IPS-18a (cell line): ENCODE measurements at regions not wholly inside any gene's neighbourhood (a gene's known extent, or its start where the extent isn't known, plus 50 kb on each side); places are given as distances from the start of the nearest gene placed in this dataset.

ENCODE experiments used
- H3K27ac ChIP-seq: one replicate; pipeline ENCODE4 v1.5.1; 2013; ENCODE audit warnings: low read length
- H3K27me3 ChIP-seq: one replicate; pipeline ENCODE4 v1.6.1; 2013; ENCODE audit warnings: mild to moderate bottlenecking, low read length; ENCODE audit not compliant: control insufficient read depth, insufficient read depth
- H3K36me3 ChIP-seq: one replicate; pipeline ENCODE4 v1.6.1; 2013; ENCODE audit warnings: low read depth, low read length; ENCODE audit not compliant: control insufficient read depth
- H3K4me1 ChIP-seq: one replicate; pipeline ENCODE4 v1.6.1; 2013; ENCODE audit warnings: low read depth, low read length; ENCODE audit not compliant: control insufficient read depth
- H3K4me3 ChIP-seq: one replicate; pipeline ENCODE4 v1.5.1; 2013; ENCODE audit warnings: low read length
- H3K9ac ChIP-seq: one replicate; pipeline ENCODE4 v1.6.1; 2013; ENCODE audit warnings: mild to moderate bottlenecking, low read length, moderate library complexity
- H3K9me3 ChIP-seq: one replicate; pipeline ENCODE4 v1.6.1; 2013; ENCODE audit warnings: low read depth, low read length; ENCODE audit not compliant: control insufficient read depth

- Histone ChIP-seq H3K27ac (no peak overlapping the region), H3K4me1 (peaks cover 3% of the 10 kb centered on the region), H3K27me3 (no peaks in the 10 kb centered on the region), H3K9me3 (no peaks in the 10 kb centered on the region), H3K9ac (no peak overlapping the region), H3K36me3 (no peaks in the 10 kb centered on the region), H3K4me3 (no peak overlapping the region)
Measured at GRCh38 chr10:78516756-78517155, 483.1 kb downstream of the RPS24 start.

DNA sequence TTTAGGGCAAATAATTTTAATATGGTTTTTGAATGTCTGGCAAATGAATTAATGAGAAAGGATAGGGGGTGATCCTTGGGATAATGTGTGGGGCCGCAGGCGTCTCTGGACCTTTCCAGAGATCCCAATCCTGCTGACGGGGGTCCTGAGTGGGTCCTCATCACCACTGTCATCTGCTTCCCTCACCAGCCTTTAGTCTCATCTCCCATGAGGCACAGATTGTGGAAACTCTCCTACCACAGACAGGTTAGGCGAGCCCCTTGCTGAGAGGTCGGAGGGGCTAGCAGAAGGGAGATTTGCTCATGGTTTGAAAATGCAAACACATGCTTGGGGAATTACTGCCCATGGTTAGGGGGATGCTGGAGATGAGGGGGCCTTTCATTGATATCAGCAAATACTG, 484.6 kb downstream of the RPS24 start:
- Histone ChIP-seq H3K27ac (no peak overlapping the region), H3K9ac (no peak overlapping the region), H3K4me1 (peaks cover 3% of the 10 kb centered on the region), H3K36me3 (no peaks in the 10 kb centered on the region), H3K4me3 (no peak overlapping the region), H3K9me3 (no peaks in the 10 kb centered on the region), H3K27me3 (no peaks in the 10 kb centered on the region)

DNA sequence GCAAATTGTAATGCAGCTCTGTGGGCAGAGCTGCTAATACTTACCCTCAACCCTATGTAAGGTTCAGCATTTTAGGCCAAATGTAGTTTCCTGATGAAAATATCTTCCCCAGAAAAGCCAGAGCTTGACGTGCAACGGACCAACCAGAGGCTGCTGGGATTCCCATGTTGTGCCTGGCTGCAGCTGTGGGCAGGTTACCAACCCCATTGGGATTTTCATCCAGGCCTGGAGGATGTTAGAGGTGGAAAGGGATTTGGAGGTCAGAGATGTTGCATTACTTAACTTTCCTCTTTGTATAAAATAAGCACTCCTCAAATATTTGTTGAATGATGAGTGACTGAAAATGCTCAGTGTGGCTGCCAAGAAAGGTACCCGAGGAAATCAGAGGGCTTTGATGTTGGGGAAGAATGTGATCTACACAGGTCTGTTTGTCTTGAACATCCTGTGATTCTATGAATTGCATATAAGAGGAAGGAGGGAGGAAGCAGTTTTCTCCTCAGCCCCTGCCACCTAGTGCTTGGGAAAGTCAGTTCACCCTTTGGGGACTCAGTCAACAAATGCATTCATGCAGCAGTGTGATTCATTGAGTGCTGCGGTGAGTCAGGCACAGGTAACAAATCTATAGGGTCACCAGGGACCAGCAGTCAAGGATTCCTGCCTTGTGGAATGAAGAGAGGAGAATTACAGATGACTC, 487.2 kb downstream of the RPS24 start:
- Histone ChIP-seq H3K4me3 (no peak overlapping the region), H3K9me3 (no peaks in the 10 kb centered on the region), H3K27me3 (no peaks in the 10 kb centered on the region), H3K9ac (no peak overlapping the region), H3K36me3 (no peaks in the 10 kb centered on the region), H3K27ac (no peak overlapping the region), H3K4me1 (peaks cover 3% of the 10 kb centered on the region)

- Histone ChIP-seq H3K36me3 (no peaks in the 10 kb centered on the region), H3K9ac (no peak overlapping the region), H3K4me3 (no peak overlapping the region), H3K27me3 (no peaks in the 10 kb centered on the region), H3K27ac (no peak overlapping the region), H3K9me3 (no peaks in the 10 kb centered on the region), H3K4me1 (peaks cover 3% of the 10 kb centered on the region)
Measured at GRCh38 chr10:78523453-78523852, 489.8 kb downstream of the RPS24 start.

- no peak overlapping the region for H3K4me3 ChIP-seq
- no peak overlapping the region for H3K27ac ChIP-seq
- H3K27me3 ChIP-seq, result no peaks in the 10 kb centered on the region
- H3K9ac ChIP-seq, result no peak overlapping the region
- H3K9me3 ChIP-seq, result no peaks in the 10 kb centered on the region
- peaks cover 3% of the 10 kb centered on the region for H3K4me1 ChIP-seq
- no peaks in the 10 kb centered on the region for H3K36me3 ChIP-seq
Measured at GRCh38 chr10:78524342-78524741, 490.7 kb downstream of the RPS24 start.

DNA sequence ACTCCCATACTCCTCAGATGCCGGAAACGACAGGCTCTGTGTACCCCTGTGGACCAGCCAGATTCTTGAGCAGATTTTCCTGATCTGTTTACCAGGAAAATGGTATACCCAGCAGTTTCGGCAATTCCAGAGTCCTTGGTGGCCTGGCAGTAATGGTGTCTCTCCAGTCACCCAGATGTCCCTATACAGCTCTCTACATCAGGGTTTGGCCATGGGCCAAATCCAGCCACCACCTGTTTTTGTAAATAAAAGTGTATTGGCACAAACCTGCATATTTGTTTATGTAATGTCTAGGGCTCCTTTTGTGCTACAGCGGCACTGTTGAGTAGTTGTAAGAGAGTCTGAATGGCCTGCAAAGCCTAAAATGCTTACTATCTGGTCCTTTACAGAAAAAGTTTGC, 491.3 kb downstream of the RPS24 start:
- Histone ChIP-seq H3K27ac (no peak overlapping the region), H3K36me3 (no peaks in the 10 kb centered on the region), H3K4me3 (no peak overlapping the region), H3K27me3 (no peaks in the 10 kb centered on the region), H3K9me3 (no peaks in the 10 kb centered on the region), H3K4me1 (peaks cover 3% of the 10 kb centered on the region), H3K9ac (no peak overlapping the region)

GRCh38 chr10:78526347-78526746, 492.7 kb downstream of the RPS24 start:
- Histone ChIP-seq H3K36me3 (no peaks in the 10 kb centered on the region), H3K4me1 (no peaks in the 10 kb centered on the region), H3K4me3 (no peak overlapping the region), H3K9ac (no peak overlapping the region), H3K27me3 (no peaks in the 10 kb centered on the region), H3K27ac (no peak overlapping the region), H3K9me3 (no peaks in the 10 kb centered on the region)

- no peaks in the 10 kb centered on the region for H3K9me3 ChIP-seq
Measured at GRCh38 chr10:78527296-78527695, 493.6 kb downstream of the RPS24 start.

GRCh38 chr10:78528749-78529204, 495.1 kb downstream of the RPS24 start:
- no peak overlapping the region for H3K4me3 ChIP-seq
- H3K27me3 ChIP-seq, result no peaks in the 10 kb centered on the region
- no peak overlapping the region for H3K9ac ChIP-seq
- no peaks in the 10 kb centered on the region for H3K4me1 ChIP-seq
- H3K36me3 ChIP-seq, result no peaks in the 10 kb centered on the region
- no peaks in the 10 kb centered on the region for H3K9me3 ChIP-seq
- no peak overlapping the region for H3K27ac ChIP-seq

More at GRCh38 chr10:78527296-78527695, 493.6 kb downstream of the RPS24 start:
- H3K36me3 ChIP-seq, result no peaks in the 10 kb centered on the region
- H3K9ac ChIP-seq, result no peak overlapping the region
- no peak overlapping the region for H3K27ac ChIP-seq
- no peaks in the 10 kb centered on the region for H3K27me3 ChIP-seq
- no peak overlapping the region for H3K4me3 ChIP-seq
- no peaks in the 10 kb centered on the region for H3K4me1 ChIP-seq

DNA sequence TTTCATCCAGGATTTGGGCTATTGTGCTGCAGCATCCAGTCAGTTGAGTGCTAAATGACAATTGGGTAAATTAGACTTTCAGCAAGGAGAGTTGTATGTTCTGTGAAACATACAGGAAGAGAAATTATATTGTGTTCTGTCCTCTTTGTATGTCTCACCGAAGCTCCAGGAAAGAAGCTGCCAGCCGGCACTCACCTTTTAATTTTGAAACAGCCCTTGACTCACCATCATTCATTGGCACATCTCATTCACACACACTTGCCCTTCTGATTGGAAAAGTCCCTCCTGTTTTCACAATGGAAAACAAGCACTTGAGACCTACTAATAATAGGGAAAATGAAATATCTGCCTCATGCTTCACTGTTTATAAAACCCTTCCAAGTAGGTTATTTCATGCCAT, 495.6 kb downstream of the RPS24 start:
- Histone ChIP-seq H3K4me1 (no peaks in the 10 kb centered on the region), H3K4me3 (no peak overlapping the region), H3K36me3 (no peaks in the 10 kb centered on the region), H3K27me3 (no peaks in the 10 kb centered on the region), H3K9me3 (no peaks in the 10 kb centered on the region), H3K9ac (no peak overlapping the region), H3K27ac (no peak overlapping the region)

- Histone ChIP-seq H3K27me3 (no peaks in the 10 kb centered on the region), H3K27ac (no peak overlapping the region), H3K4me3 (no peak overlapping the region), H3K9me3 (no peaks in the 10 kb centered on the region), H3K4me1 (no peaks in the 10 kb centered on the region), H3K9ac (no peak overlapping the region), H3K36me3 (no peaks in the 10 kb centered on the region)
Measured at GRCh38 chr10:78531088-78531487, 497.4 kb downstream of the RPS24 start.

DNA sequence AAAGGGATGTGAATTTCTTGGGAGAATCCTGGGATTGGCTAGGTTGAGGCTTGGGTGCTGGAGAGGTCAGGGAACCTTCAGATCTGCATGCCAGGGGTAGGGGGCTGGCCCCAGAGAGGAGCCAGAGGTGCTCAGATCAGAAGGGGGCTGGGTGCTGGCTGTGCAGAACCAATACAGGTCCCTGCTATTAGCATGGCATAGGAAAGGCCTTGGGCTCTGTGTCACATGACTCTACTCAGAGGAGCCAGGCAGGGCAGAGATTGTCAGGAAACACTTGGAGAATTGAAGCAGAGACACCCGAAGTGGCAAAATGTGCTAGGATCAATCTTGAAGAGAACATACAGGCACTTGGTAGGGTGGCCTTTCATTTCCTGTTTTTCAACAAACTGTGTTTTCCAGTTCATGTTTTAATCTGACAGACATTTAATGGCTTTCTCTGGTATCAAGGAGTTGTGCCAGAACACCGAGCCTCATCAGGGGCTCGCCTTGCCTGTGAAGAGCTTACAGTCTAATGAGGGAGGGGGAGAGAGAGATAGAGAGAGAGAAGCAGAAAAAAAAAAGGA, 498.9 kb downstream of the RPS24 start:
- no peaks in the 10 kb centered on the region for H3K9me3 ChIP-seq
- H3K36me3 ChIP-seq, result no peaks in the 10 kb centered on the region
- H3K4me1 ChIP-seq, result no peaks in the 10 kb centered on the region

More for the DNA sequence above, 498.9 kb downstream of the RPS24 start:
- no peak overlapping the region for H3K9ac ChIP-seq
- no peak overlapping the region for H3K27ac ChIP-seq
- no peak overlapping the region for H3K4me3 ChIP-seq
- no peaks in the 10 kb centered on the region for H3K27me3 ChIP-seq
